NCI-H1417 treated with DMSO at 0.1 percent for 48 hours (cell line): ENCODE measurements at regions not wholly inside any gene's neighbourhood (a gene's known extent, or its start where the extent isn't known, plus 50 kb on each side); places are given as distances from the start of the nearest gene placed in this dataset.
"Not testable (repeated sequence)": the region's sequence is repeated elsewhere in the genome, so short reads cannot be mapped to it uniquely, and the experiment has no call there.

ENCODE experiments used
- DNase-seq: peaks from one replicate; lab custom pipeline; 2025; lab: John Stamatoyannopoulos, UW

DNA sequence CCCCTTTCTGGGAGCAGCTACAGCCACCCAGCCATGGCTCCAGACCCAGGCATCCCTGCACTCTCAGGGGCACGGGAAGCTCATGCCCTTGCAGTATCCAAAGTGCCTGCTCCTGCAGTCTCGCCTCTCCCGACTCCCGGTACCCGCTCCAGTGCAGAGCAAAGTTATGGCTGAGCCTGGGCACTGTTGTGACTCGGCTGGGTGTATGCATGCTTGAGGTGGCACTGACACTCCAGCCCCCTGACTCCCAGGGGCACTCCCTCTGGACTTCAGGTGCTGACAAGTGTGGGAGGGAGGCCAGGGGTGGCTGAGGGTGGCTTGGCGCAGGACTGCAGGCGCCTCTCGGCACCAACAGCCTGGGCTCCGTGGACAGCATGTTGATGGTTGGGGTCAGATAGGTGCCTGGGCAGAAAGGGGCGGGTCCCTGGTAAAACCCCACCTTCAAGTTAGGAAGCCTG, 580.1 kb upstream of the ADGRL2 start:
- no peak for DNase-seq

DNA sequence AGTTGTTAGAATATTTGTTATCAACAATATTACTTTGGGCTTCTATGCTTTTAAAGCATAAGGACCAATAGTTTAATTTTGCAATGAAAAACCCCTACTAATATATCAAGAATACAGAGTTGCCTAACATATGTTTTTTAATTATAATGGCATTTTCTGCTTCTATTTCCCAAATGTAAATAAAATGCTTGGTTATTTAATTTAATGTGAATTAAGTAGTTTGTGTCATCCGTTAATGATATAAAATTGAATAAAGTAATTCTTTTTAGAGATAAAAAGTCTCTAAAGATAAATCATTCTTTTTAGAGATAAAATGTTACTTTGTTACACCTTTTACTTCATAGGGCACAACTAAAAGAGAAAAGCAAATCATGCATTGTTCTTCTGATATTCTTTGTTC, 583.7 kb upstream of the ADGRL2 start:
- DNase-seq = no peak

DNA sequence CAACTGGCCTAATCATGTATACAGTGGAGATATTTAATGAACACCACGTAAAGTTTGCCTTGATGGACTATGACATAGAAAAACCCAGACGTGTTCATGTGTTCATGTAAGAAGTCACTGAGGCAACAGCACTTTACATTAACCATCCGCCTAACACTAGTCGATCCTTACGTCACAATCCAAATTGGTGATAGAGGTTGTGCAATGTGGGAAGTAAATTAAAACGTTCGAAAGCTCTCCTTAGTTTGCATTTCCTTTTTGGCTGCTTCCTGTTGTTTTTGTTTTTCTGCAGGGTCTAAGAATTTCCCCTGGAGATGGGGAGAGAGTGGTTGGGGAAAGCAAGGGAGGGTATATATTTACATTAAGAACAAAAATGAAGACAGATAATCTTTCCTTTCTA, 587.5 kb upstream of the ADGRL2 start:
- no peak for DNase-seq

DNA sequence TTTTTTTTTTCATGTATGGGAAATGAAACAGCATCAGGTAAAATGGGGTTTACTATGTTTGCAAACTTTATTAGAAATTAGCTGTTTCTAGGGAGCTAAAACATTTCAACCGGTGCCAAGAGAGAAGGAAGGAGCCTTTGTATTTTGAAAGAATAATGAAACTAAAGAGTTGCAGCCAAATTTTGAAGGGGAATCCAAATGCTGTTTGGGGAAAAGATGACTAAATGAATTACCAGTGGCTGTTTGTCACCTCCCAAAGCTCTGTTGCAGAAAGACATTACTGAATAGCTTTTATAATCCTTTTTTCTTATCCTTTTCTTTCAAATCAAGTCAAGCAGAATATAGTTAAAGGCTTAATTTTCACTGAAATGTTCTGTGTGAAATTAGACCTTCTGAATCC, 591.3 kb upstream of the ADGRL2 start:
- DNase-seq = no peak

DNA sequence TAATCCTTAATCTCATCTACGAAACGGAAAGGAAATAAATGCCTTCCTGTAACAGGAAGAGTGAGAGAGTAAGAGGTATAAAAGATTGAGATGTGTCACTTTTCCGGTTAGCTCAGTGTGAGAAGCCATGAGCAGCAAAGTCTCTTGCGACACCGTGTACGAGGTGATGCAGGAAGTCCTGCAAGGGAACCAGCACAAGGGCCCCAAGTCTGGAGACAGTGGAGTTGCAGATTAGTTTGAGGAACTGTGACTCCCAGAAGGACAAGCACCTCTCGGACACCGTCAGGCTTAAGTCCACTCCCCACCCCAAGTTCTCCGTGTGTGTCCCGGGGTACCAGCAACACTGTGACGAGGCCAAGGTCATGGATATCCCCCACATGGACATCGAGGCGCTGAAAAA, 592.3 kb upstream of the ADGRL2 start:
- DNase-seq = no peak

DNA sequence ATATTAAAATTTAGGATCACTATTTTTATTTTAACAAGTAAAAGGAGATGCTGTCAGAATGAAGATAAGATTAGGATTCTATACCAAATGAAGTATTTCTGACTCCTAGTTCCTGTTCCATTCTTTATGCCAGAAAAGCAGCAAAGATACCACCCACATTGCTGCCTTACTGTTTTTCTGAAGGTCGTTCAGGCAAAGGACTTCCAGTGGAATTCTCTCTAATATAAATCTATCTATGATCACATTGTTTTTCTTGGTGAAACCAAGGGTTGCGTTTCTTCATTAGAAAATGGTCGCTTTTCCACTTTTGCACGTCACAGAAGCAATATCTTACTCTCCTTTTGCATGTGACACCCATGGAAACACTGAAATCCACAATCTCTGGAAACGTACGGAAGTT, 594.8 kb upstream of the ADGRL2 start:
- DNase-seq = no peak

DNA sequence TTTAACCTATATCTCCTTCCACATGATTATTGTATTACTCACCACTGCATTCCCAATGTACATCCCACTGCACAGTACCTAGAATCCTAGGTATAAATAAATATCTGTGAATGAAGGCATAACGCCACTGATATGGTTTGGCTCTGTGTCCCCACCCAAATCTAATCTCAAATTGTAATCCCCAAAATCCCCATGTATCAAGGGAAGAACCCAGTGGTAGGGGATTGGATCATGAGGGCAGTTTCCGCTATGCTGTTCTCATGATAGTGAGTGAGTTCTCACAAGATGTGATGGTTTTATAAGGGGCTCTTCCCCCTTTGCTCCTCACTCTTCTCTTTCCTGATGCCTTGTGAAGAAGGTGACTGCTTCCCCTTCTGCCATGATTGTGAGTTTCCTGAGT, 599.0 kb upstream of the ADGRL2 start:
- no peak for DNase-seq

DNA sequence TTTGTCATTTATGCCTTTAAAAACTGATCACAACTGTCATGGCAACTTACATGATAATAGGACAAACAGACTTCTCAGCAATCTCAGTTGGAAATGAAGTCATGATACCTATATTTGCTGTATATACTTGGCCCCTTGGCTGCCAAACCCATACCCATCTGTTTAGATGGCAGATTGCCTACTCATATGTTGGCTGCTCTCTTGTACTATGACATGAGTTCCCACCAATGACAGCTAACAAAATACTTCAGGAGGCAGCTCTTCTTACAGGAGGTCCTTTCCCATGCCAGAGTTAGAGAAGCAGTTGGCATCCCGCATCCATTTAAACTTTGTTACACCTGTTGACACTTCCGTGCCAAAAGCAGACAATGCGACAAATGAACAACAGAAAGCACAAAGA, 603.1 kb upstream of the ADGRL2 start:
- no peak for DNase-seq

DNA sequence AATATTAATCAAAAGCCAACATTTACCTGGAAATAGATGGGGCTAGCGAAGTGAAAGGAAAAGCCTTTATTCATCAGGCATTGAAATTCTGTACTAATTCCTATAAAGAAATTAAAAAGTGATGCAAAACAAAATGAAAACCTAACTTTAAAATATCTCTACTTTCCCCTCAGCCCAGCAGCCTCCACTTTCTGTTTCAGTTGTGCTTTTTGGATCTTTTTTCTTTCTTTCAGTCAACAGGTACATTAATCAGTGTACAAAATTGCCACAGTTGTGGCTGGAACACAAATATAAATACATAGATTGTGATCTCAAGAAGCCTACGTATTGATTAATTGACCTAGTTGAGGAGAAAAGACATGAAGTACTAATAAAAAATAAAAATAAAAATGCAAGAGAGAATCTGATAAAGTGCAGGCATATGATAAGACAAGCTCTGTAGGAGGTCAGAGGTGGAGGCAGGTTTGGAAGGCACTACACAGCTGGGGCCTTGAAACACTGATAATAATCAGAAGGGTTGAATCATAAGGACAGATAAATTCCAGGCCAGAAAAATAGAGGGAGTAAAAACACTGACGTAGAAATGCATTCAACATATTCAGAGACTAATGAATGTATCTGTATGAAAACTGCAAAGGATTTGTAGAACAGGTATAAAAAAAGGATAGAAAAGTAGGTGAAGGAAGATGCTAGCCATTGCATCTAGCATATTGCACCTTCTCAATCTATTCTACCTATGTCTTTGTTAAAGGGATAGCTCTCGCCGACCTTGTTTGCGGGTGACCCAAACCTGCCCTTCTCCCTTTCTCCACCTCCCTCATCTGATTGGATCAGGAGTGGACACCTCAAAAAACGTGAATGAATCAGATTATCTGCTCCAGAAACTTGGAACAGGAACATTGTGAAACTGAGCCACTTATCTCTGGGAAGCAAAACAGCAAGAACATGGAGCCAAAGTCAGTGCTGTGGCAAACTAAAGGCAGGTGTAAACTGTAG, 607.8 kb upstream of the ADGRL2 start:
- DNase-seq = no peak

DNA sequence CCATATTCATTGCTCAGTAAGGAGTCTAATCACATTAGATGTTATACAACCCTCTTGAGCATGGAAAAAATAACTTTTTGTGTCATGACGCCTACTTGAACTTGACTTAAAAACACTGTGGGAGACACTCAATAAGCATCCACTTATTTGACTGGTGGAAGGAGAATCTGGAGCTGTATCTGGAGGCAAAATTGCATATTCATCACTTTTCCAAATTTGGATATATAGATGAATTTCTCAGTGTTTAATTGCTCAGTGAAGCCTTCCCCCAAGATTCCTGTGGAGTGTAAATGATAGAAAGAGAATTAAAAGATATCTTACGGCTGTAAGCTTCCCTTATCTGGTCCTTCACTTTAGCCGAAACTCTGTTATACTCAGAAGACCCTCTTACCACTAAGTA, 610.7 kb upstream of the ADGRL2 start:
- DNase-seq = no peak

DNA sequence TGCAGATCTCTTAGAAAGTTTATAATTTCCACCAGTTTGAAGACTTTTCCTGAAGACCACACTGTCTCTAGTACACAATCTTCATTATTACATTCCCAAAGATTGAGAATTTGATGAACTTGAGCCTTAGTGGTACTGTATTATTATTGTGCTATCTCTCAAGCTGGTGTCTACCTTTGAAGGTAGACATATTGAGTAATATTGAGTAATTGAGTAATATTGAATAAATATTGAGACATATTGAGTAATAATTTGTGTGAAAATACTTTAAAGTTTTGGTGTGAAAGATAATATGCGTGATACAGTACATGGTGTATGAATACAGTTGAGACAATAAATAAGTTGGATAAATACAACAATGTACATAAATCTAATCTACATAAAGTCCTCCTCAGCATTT, 613.1 kb upstream of the ADGRL2 start:
- no peak for DNase-seq

DNA sequence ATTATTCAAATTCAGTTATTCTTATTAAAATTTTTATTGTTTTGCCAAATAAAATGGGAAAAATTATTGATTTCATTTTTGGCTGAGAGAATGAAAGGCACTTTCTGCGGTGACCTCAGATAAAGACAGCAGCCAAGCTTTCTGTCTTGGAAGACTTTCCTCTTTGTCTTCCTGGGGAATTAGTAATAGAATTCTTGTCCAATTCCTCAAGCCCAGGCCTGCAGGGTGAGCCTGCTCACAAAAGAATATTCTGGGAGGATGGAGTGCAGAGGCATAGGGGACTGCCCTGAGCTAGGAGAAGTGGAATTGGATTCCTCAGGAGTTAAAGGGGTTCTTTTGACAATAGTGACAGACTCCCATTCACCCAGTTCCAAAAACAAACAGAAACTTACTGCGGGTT, 614.5 kb upstream of the ADGRL2 start:
- no peak for DNase-seq

DNA sequence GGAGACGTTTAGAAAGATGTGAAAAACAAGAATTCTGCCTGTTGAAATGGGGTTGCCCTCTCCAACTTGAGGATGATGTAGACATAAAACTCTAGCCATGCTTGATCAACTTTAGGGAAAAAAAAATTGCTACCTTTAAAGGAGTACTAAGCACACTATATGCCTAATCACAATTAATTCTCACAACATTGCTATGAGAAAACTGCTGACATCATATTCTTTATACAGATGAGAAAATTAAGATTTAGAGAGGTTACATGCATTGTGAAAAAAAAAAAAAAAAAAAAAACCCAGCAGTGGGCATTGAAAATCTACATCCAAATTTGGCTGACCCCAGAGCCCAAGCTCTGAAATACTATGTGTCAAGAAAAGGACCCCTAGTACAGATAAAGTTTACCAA, 617.2 kb upstream of the ADGRL2 start:
- DNase-seq = no peak

DNA sequence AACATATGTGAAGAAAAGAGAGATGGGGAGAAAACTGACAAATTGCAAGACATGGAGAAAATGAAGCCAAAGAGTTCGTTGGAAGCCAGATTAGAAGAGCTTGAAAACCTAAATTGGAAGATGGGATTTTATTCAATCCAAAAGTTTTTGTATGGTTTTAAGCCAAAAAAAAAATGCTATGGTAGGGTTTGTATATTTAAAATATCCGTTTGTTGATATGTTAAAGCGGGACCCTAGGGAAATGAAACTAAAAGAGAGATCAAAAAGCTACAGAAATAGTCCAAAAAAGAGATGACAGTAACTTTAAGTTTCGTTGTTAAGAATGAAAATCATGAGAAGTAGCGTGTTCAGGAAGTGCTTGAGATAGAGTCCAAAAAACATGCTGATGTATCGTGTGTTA, 617.7 kb upstream of the ADGRL2 start:
- no peak for DNase-seq

DNA sequence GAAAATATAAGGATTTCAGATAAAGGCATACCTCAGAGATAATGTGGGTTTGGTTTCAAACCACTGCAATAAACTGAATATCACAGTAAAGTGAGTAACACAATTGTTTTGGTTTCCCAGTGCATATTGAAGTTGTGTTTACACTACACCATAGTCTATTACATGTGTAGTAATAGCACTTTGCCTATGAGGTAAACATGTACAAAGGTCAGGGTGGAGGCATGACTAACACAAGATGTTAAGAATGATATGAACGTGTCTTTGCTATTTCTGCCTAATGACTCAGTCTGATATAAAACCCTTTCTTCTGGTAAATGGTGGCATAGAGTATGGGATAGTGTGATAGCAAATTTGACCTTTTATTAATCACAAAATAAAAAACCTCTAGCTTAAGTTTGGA, 621.5 kb upstream of the ADGRL2 start:
- no peak for DNase-seq

DNA sequence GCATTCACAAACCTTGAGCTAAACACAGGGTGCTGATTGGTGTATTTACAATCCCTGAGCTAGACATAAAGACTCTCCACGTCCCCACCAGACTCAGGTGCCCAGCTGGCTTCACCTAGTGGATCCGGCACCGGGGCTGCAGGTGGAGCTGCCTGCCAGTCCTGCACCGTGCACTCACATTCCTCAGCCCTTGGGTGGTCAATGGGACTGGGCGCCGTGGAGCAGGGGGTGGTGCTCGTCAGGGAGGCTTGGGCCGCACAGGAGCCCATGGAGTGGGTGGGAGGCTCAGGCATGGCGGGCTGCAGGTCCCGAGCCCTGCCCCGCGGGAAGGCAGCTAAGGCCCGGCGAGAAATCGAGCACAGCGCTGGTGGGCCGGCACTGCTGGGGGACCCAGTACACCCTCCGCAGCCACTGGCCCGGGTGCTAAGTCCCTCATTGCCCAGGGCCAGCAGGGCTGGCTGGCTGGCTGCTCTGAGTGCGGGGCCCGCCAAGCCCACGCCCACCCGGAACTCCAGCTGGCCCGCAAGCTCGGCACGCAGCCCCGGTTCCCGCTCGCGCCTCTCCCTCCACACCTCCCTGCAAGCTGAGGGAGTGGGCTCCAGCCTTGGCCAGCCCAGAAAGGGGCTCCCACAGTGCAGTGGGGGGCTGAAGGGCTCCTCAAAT, 622.2 kb upstream of the ADGRL2 start:
- DNase-seq = not testable (repeated sequence)

DNA sequence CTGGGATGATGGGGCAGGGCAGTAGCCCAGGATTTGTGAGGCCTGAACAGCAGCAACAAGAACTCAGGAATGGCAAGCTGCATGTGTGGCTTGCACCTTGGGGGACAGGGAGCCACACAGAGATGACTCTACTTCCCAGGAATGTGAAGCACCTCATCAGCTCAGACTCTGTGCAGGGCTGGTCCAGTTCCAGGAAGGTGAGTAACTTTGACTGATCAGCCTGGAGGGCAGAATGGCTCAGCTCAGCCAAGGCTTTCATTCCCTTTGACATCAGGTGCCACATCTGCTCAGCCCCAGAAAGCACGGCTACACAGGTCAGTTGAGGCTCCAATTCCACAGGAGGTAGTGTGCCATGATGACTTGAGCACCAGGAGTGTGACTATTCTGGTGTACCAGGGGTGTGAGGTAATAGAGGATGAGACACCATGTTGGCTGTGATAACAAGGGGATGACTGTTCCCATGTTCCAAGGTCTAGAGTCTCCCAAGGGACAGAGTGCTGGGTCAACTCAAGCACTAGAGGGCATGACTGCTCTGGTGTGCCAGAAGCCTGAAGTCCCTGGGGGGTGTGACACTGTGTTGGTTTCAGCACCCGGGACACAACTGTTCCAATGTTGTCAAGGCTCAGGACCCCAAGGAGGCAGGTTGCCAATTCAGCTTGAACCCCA, 625.8 kb upstream of the ADGRL2 start:
- no peak for DNase-seq

DNA sequence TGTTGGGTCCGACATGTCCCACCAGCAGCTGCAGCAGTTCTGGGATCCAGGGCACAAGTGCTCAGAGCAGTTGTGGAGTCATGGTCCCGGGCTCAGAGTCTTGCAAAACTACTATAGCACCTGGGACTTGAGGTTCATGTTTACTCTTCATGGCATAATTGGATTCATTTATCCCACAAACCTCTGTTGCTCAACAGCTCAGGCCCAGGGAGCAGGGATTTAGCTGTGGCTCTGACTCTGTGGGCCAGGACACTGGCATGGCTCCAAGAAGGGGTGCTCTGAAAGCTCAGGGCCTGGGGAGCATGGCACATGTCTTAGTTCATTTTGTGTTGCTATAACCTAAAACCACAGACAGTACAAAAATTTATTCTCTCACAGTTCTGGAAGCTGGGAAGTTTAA, 626.7 kb upstream of the ADGRL2 start:
- no peak for DNase-seq

DNA sequence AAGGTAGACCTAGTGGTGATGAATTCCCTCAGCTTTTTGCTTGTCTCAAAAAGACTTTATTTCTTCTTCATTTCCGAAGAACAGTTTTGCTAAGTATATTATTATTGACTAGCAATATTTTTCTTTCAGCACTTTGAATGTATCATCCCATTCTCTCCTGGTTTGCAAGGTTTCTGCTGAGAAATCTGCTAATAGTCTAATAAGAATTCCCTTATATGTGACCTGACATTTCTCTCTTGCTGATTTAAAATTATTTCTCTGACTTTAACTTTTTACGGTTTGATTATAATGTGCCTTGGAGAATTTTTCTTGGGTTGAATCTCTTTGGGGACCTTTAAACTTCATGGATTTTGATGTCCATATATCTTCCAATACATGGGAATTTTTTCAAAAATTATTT, 628.3 kb upstream of the ADGRL2 start:
- no peak for DNase-seq

DNA sequence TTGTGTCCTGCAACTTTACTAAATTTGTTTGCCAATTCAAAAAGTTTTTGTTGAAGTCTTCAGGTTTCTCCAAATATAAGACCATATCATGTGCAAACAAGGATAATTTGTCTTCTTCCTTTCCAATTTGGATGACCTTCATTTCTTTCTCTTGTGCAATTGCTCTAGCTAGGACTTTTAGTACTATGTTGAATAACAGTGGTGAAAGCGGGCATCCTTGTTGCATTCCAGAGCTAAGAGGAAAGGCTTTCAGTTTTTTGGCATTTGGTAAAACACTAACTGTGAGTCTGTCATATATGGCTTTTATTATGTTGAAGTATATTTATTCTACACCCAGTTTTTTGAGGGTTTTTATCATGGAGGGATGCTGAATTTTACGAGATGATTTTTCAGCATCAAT, 630.0 kb upstream of the ADGRL2 start:
- no peak for DNase-seq

DNA sequence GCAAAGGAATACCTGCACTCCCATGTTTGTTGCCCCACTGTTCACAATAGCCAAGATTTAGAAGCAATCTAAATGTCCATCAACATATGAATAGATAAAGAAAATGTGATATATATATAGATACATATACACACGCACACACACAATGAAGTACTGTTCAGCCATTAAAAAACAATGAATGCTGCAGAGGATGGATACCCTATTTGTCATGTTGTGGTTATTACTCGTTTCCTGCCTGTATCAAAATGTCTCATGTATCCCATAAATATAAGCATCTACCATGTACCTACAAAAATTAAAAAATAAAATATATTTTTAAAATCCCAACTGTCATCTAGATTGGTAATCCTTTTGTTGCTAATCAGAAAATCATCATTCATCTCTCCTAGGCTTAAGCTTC, 634.8 kb upstream of the ADGRL2 start:
- no peak for DNase-seq

DNA sequence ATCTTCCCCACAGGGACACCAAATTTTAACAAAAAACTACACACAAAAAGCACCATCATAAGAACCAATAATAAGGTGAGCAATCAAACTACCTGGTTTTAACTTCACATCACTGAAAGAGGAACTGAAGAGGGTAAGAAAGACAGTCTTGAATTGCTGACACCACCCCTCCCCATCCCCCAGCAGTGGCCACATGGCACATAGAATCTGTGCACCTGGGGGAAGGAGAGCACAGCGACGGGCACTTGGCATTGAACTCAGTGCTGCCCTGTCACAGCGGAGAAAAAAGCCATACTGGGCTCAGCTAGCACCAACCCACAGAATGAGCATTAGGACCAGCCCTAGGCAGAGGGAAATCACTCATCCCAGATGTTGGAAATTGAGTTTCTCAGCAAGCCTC, 640.0 kb upstream of the ADGRL2 start:
- DNase-seq = no peak

DNA sequence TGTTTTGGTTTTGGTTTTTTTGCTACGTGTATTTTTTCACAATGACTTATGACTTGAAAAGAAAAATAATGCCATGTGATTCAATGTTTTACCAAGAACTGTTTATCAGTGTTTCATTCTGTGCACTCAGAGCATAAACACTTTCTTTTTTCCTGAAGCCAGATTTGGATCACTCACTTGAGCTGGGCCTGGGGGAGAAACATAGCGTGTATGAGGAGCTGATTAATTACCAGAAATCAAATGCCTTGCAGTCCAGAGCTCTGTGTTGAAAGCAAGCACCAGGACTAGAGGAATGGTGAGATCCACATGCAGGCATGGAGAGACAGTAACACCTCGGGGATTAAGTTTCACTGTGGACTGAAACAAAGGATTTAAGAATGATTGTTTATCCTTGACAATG, 642.1 kb upstream of the ADGRL2 start:
- DNase-seq = no peak
